MM.1S (cell line): ENCODE measurements at regions not wholly inside any gene's neighbourhood (a gene's known extent, or its start where the extent isn't known, plus 50 kb on each side); places are given as distances from the start of the nearest gene placed in this dataset.

ENCODE experiments used
- EZH2 ChIP-seq: fragments of 300-600 bp; sonication (generic); optimal IDR thresholded peaks from 2 replicates; pipeline ENCODE3; 2017; ENCODE audit warnings: low read depth, mild to moderate bottlenecking, antibody characterized with exemption, low read length, mixed read lengths
- EZH2phosphoT487 ChIP-seq: fragments of 300-600 bp; sonication (generic); IDR thresholded peaks from 2 replicates; pipeline ENCODE4 v1.6.1; 2018; ENCODE audit warnings: antibody characterized with exemption, low read length
- TF ChIP-seq, protein P1 (sequence below): fragments of 300-600 bp; sonication (generic); IDR thresholded peaks from 2 replicates; pipeline ENCODE4 v1.5.1; 2016; ENCODE audit warnings: antibody characterized with exemption, low read length, mixed read lengths

DNA sequence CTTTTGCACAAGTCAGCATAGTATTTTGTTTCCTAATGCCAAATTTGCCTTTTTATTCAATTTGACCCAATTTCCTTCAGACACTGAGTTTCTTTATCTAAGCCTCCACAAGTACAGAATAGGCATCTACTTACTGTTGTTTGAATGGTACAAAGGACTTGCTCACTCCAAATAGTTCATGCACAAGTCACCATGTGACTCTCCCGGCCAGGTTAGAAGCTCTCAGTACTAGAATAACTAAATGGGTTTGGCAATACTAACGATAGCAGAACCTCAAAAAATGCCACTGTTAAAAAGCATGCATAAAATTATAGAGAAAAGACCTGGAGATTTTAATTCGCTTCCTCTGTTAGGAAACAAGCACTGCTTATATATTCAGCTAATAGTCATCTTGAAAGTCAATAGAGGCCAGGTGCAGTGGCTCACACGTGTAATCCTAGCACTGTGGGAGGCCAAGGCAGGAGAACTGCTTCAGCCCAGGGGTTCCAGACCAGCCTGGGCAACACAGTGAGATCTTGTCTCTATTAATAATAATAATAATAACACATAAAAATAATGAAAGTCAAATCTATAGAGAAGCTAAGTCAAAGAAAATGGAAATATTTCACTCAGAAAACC lies 335.8 kb upstream of the MBL2 start:
- TF ChIP-seq, protein P1, sequence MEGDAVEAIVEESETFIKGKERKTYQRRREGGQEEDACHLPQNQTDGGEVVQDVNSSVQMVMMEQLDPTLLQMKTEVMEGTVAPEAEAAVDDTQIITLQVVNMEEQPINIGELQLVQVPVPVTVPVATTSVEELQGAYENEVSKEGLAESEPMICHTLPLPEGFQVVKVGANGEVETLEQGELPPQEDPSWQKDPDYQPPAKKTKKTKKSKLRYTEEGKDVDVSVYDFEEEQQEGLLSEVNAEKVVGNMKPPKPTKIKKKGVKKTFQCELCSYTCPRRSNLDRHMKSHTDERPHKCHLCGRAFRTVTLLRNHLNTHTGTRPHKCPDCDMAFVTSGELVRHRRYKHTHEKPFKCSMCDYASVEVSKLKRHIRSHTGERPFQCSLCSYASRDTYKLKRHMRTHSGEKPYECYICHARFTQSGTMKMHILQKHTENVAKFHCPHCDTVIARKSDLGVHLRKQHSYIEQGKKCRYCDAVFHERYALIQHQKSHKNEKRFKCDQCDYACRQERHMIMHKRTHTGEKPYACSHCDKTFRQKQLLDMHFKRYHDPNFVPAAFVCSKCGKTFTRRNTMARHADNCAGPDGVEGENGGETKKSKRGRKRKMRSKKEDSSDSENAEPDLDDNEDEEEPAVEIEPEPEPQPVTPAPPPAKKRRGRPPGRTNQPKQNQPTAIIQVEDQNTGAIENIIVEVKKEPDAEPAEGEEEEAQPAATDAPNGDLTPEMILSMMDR, result no peak
- TF ChIP-seq EZH2phosphoT487, result no peak
- no peak for TF ChIP-seq EZH2
